ENCODE measurements at regions not wholly inside any gene's neighbourhood (a gene's known extent, or its start where the extent isn't known, plus 50 kb on each side); places are given as distances from the start of the nearest gene placed in this dataset.
A peak's percentile ranks its signal among the peaks of the same experiment; 100 is the strongest.

DNA sequence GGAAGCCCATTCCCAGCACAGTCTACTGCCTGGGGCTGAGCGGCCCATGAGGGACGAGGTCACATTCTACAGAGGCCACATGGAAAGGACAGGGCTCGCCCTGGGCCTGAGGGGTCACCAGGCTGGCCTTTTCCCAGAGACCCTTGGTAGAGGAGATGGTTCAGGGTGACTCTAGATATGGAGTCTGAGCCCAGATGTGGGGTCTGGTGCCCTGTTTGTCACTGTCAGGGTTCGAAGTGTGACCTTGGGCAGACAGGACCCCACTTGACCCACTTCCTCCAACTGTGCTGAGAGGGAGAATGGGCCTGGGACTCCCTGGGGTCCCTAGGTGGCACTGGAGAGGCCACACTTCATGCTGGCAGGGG lies 81.0 kb downstream of the MYEOV start:
- H3K4me3 ChIP-seq (ENCODE audit: low read depth, low read length, poor library complexity, severe bottlenecking): no peak overlapping the region
- POLR2A ChIA-PET (ENCODE audit: low non-redundant PET): no interaction called here
- H3K36me3 ChIP-seq (ENCODE audit: insufficient read depth, low read length, poor library complexity, severe bottlenecking): peaks cover 62% of the 10 kb centered on the region
- no peak for DNase-seq (ENCODE audit: low spot score)
- CTCF ChIA-PET: no interaction called here
- intact Hi-C loops (cut with micrococcal nuclease; ENCODE audit: unreplicated experiment): no loop called here
- H3K4me1 ChIP-seq (ENCODE audit: insufficient read depth, low read length, poor library complexity, severe bottlenecking): peaks cover 30% of the 10 kb centered on the region
- no peak for TF ChIP-seq EZH2 (IDR thresholded peaks at IDR 0.05; ENCODE audit: borderline replicate concordance, low read depth, low read length, poor library complexity, severe bottlenecking)
- no peak for TF ChIP-seq CTCF (conservative IDR thresholded peaks at IDR 0.05; ENCODE audit: low read depth, low read length)
- H3K27ac ChIP-seq (ENCODE audit: low read depth, low read length, poor library complexity, severe bottlenecking): peak overlapping the region; percentile 50
- no peaks in the 10 kb centered on the region for H3K27me3 ChIP-seq (replicated peaks; ENCODE audit: insufficient read depth, low read depth, low read length, poor library complexity)
- no peaks in the 10 kb centered on the region for H3K9me3 ChIP-seq (ENCODE audit: low read depth, low read length, poor library complexity, severe bottlenecking)
- no TSS peak for BruUV-seq (replicated peaks)

DNA sequence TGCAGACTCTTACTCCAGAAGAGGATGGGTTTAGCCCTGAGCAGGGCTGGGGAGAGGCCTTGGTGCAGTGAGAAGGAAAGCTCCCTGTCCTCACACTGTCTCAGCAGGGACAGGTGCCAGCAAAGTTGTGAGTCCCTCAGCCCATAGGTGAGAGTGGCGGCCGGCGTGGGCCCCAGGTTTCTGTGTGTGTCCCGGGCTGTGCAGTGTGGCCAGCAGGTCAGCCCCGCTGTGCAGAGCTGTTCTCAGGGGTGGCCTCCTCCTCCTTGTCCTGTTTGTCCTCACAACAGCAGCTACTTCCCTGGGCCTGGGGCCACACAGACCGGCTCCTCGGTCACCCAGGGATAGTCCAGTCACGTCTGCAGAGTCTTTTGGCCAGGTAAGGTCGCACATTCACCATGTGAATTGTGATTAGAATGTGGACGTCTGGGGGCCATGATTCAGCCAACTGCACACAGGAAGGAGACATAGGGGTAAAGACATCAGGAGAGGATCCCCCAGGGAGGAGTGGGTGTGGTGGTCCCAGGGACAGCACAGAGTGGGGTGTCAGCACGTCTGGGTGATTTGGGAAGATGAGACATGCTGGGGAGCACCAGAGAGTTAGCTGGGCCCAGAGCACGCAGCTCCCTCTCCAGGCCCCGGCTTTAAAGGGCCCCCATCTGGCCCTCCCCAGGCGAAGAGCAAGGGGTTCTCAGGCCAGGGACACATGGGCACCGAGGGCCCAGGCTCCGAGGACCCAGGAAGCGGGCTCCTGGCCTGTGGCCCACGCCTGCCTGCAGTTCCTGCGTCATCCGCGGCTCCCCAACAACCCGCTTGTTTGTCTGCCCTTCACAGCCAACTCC lies 81.6 kb downstream of the MYEOV start:
- H3K27ac ChIP-seq (ENCODE audit: low read depth, low read length, poor library complexity, severe bottlenecking): peak overlapping the region; percentile 50
- H3K27me3 ChIP-seq (replicated peaks; ENCODE audit: insufficient read depth, low read depth, low read length, poor library complexity): no peaks in the 10 kb centered on the region
- no peaks in the 10 kb centered on the region for H3K9me3 ChIP-seq (ENCODE audit: low read depth, low read length, poor library complexity, severe bottlenecking)
- DNase-seq (ENCODE audit: low spot score): no peak
- H3K4me3 ChIP-seq (ENCODE audit: low read depth, low read length, poor library complexity, severe bottlenecking): no peak overlapping the region
- CTCF ChIA-PET: no interaction called here
- TF ChIP-seq CTCF (conservative IDR thresholded peaks at IDR 0.05; ENCODE audit: low read depth, low read length): no peak
- no peak for TF ChIP-seq EZH2 (IDR thresholded peaks at IDR 0.05; ENCODE audit: borderline replicate concordance, low read depth, low read length, poor library complexity, severe bottlenecking)
- no TSS peak for BruUV-seq (replicated peaks)
- H3K4me1 ChIP-seq (ENCODE audit: insufficient read depth, low read length, poor library complexity, severe bottlenecking): peaks cover 30% of the 10 kb centered on the region
- POLR2A ChIA-PET (ENCODE audit: low non-redundant PET): no interaction called here
- intact Hi-C loops (cut with micrococcal nuclease; ENCODE audit: unreplicated experiment): no loop called here
- H3K36me3 ChIP-seq (ENCODE audit: insufficient read depth, low read length, poor library complexity, severe bottlenecking): peaks cover 56% of the 10 kb centered on the region

- TF ChIP-seq EZH2 (IDR thresholded peaks at IDR 0.05; ENCODE audit: borderline replicate concordance, low read depth, low read length, poor library complexity, severe bottlenecking): no peak
- TF ChIP-seq CTCF (conservative IDR thresholded peaks at IDR 0.05; ENCODE audit: low read depth, low read length): no peak
- no peak for DNase-seq (ENCODE audit: low spot score)
- no TSS peak for BruUV-seq (replicated peaks)
- H3K36me3 ChIP-seq (ENCODE audit: insufficient read depth, low read length, poor library complexity, severe bottlenecking): peaks cover 48% of the 10 kb centered on the region
- no peaks in the 10 kb centered on the region for H3K27me3 ChIP-seq (replicated peaks; ENCODE audit: insufficient read depth, low read depth, low read length, poor library complexity)
- intact Hi-C loops (cut with micrococcal nuclease; ENCODE audit: unreplicated experiment): no loop called here
- no peak overlapping the region for H3K4me3 ChIP-seq (ENCODE audit: low read depth, low read length, poor library complexity, severe bottlenecking)
- ChIA-PET CTCF (no interaction called here), POLR2A (ENCODE audit: low non-redundant PET) (no interaction called here)
- peaks cover 30% of the 10 kb centered on the region for H3K4me1 ChIP-seq (ENCODE audit: insufficient read depth, low read length, poor library complexity, severe bottlenecking)
- H3K27ac ChIP-seq (ENCODE audit: low read depth, low read length, poor library complexity, severe bottlenecking): peak overlapping the region; percentile 50
- no peaks in the 10 kb centered on the region for H3K9me3 ChIP-seq (ENCODE audit: low read depth, low read length, poor library complexity, severe bottlenecking)
These were observed 82.4 kb downstream of the MYEOV start for GRCh38 chr11:69376155-69377028.
